SIG-M5 treated with dmso at 0.1 percent for 504 hours (cell line): ENCODE measurements at regions not wholly inside any gene's neighbourhood (a gene's known extent, or its start where the extent isn't known, plus 50 kb on each side); places are given as distances from the start of the nearest gene placed in this dataset.

Experiments used
- DNase-seq: peaks from one replicate; lab custom pipeline; 2025; ENCODE audit not compliant: unreplicated experiment; lab: John Stamatoyannopoulos, UW

- no peak for DNase-seq
Measured at GRCh38 chr19:31402529-31403316, 53.5 kb upstream of the TSHZ3 start.

GRCh38 chr19:31406106-31406505 lies 56.9 kb upstream of the TSHZ3 start:
- DNase-seq = no peak

- peak; percentile 31 for DNase-seq
Measured at GRCh38 chr19:31408460-31409124, 59.4 kb upstream of the TSHZ3 start.

GRCh38 chr19:31413353-31413752 lies 64.1 kb upstream of the TSHZ3 start:
- no peak for DNase-seq

GRCh38 chr19:31415322-31415721 lies 66.1 kb upstream of the TSHZ3 start:
- DNase-seq = no peak

- DNase-seq = no peak
Measured at GRCh38 chr19:31416548-31416947, 67.3 kb upstream of the TSHZ3 start.

- no peak for DNase-seq
Measured at GRCh38 chr19:31418055-31418454, 68.8 kb upstream of the TSHZ3 start.

GRCh38 chr19:31418692-31419430 lies 69.6 kb upstream of the TSHZ3 start:
- no peak for DNase-seq

- no peak for DNase-seq
Measured at GRCh38 chr19:31419871-31420445, 70.7 kb upstream of the TSHZ3 start.

GRCh38 chr19:31421082-31421481 lies 71.8 kb upstream of the TSHZ3 start:
- no peak for DNase-seq

GRCh38 chr19:31421856-31422255 lies 72.6 kb upstream of the TSHZ3 start:
- DNase-seq = no peak

GRCh38 chr19:31423896-31424295 lies 74.7 kb upstream of the TSHZ3 start:
- no peak for DNase-seq

- no peak for DNase-seq
Measured at GRCh38 chr19:31424861-31425620, 75.8 kb upstream of the TSHZ3 start.

GRCh38 chr19:31427857-31428256 lies 78.6 kb upstream of the TSHZ3 start:
- DNase-seq = no peak

GRCh38 chr19:31430381-31430780 lies 81.1 kb upstream of the TSHZ3 start:
- DNase-seq = no peak

GRCh38 chr19:31432201-31432810 lies 83.1 kb upstream of the TSHZ3 start:
- no peak for DNase-seq

GRCh38 chr19:31436121-31436776 lies 87.0 kb upstream of the TSHZ3 start:
- no peak for DNase-seq

GRCh38 chr19:31438401-31439269 lies 89.4 kb upstream of the TSHZ3 start:
- no peak for DNase-seq

- DNase-seq = no peak
Measured at GRCh38 chr19:31439270-31439573, 90.0 kb upstream of the TSHZ3 start.
